GM12878 (cell line): ENCODE measurements at regions not wholly inside any gene's neighbourhood (a gene's known extent, or its start where the extent isn't known, plus 50 kb on each side); places are given as distances from the start of the nearest gene placed in this dataset.

Experiments used
- ATAC-seq: fragments of 200-7000 bp; cut with Tn5 transposase; 3 replicates; pipeline ENCODE4 v1.9.1; 2020; ENCODE audit warnings: mild to moderate bottlenecking, moderate library complexity
- BruUV-seq: library from RNA; stranded (reverse); fragments of 400-500 nt; replicated peaks from 2 replicates; lab custom pipeline; 2021; lab: Mats Ljungman, UMichigan
- CTCF ChIA-PET: fragments of 300-600 bp; sonication (Branson Sonifier 250); formaldehyde crosslinking; extraction: SDS; loops from one replicate; lab custom pipeline; 2021; ENCODE audit warnings: inconsistent platforms; lab: Yijun Ruan, JAX
- POLR2A ChIA-PET: fragments of 350-600 bp; formaldehyde crosslinking; extraction: SDS; loops from one replicate; lab custom pipeline; 2021; ENCODE audit warnings: inconsistent platforms; lab: Charles Lee
- RAD21 ChIA-PET: fragments of 300-600 bp; sonication (Branson Sonifier 250); formaldehyde crosslinking; loops from one replicate; lab custom pipeline; 2023; ENCODE audit warnings: antibody characterized with exemption; ENCODE audit not compliant: unreplicated experiment; lab: Charles Lee
- SMC1A ChIA-PET: fragments of 300-600 bp; sonication (Branson Sonifier 250); formaldehyde crosslinking; loops from one replicate; lab custom pipeline; 2023; ENCODE audit not compliant: unreplicated experiment, uncharacterized antibody; lab: Charles Lee
- DNase-seq: peaks from one replicate; pipeline ENCODE4 v3.0.0-alpha.2; 2011; ENCODE audit warnings: low read depth, low spot score
- FAIRE-seq: peaks from 3 replicates; lab custom pipeline; 2011; peaks lifted over from hg19 to GRCh38; lab: Jason Lieb, UNC
- H2AFZ ChIP-seq: 2 replicates; pipeline ENCODE4 v1.6.0; 2011; ENCODE audit warnings: low read depth, low read length, control low read depth; ENCODE audit not compliant: control insufficient read depth
- H3K27ac ChIP-seq: 2 replicates; pipeline ENCODE4 v1.5.1; 2011; ENCODE audit warnings: control low read depth; ENCODE audit not compliant: control insufficient read depth, insufficient read depth
- H3K27me3 ChIP-seq, 2 experiments: replicated peaks in 1 of 2; 2 replicates each; pipeline versions ENCODE4 v1.6.0 to v1.6.1; 2011; ENCODE audit warnings: low read length in 1 of 2; ENCODE audit not compliant: control insufficient read depth in 2 of 2, insufficient read depth in 2 of 2
- H3K36me3 ChIP-seq, 2 experiments: 2 replicates each; pipeline ENCODE4 v1.5.1; 2011; ENCODE audit warnings: low read length in 1 of 2; ENCODE audit not compliant: control insufficient read depth in 2 of 2, insufficient read depth in 2 of 2
- H3K4me1 ChIP-seq: 2 replicates; pipeline ENCODE4 v1.6.1; 2011; ENCODE audit warnings: mild to moderate bottlenecking, low read length, moderate library complexity, mixed read lengths; ENCODE audit not compliant: control insufficient read depth, insufficient read depth
- H3K4me2 ChIP-seq: 2 replicates; pipeline ENCODE4 v1.6.0; 2011; ENCODE audit warnings: control low read depth; ENCODE audit not compliant: control insufficient read depth, insufficient read depth
- H3K4me3 ChIP-seq: fragments of 200-600 bp; sonication (generic); 2 replicates; pipeline ENCODE4 v1.5.1; 2016
- H3K79me2 ChIP-seq: 2 replicates; pipeline ENCODE4 v1.6.0; 2011; ENCODE audit warnings: low read length; ENCODE audit not compliant: control insufficient read depth, insufficient read depth
- H3K9ac ChIP-seq: 2 replicates; pipeline ENCODE4 v1.8.0; 2011; ENCODE audit warnings: low read length, control low read depth, mixed read lengths; ENCODE audit not compliant: control insufficient read depth, insufficient read depth
- H3K9me3 ChIP-seq: replicated peaks from 3 replicates; pipeline ENCODE4 v1.5.1; 2011; ENCODE audit warnings: mild to moderate bottlenecking, low read length; ENCODE audit not compliant: control insufficient read depth, insufficient read depth
- H4K20me1 ChIP-seq: 2 replicates; pipeline ENCODE4 v1.6.0; 2011; ENCODE audit not compliant: control insufficient read depth, insufficient read depth
- CHD2 ChIP-seq: IDR thresholded peaks from 2 replicates; pipeline ENCODE4 v1.6.1; 2011; ENCODE audit warnings: low read depth, low read length, improper control_type of control experiment, borderline replicate concordance
- E2F4 ChIP-seq: IDR thresholded peaks from 2 replicates; pipeline ENCODE4 v1.6.1; 2012; ENCODE audit warnings: low read depth, low read length, improper control_type of control experiment
- ESRRA ChIP-seq: IDR thresholded peaks from 2 replicates; pipeline ENCODE4 v1.6.1; 2012; ENCODE audit warnings: mild to moderate bottlenecking, low read length, improper control_type of control experiment
- IRF5 ChIP-seq: fragments of 450-650 bp; IDR thresholded peaks from 2 replicates; pipeline ENCODE4 v1.6.1; 2017; ENCODE audit warnings: borderline replicate concordance
- MTA3 ChIP-seq: IDR thresholded peaks from 2 replicates; pipeline ENCODE4 v1.6.1; 2012; ENCODE audit warnings: low read length, inconsistent platforms, borderline replicate concordance
- RAD51 ChIP-seq: fragments of 450-650 bp; IDR thresholded peaks from 2 replicates; pipeline ENCODE4 v1.6.1; 2016; ENCODE audit warnings: moderate library complexity, mild to moderate bottlenecking, inconsistent platforms
- RUNX3 ChIP-seq: IDR thresholded peaks from 2 replicates; pipeline ENCODE4 v1.6.1; 2012; ENCODE audit warnings: low read length, inconsistent platforms
- SREBF2 ChIP-seq: IDR thresholded peaks from 2 replicates; pipeline ENCODE4 v1.6.1; 2012; ENCODE audit warnings: mild to moderate bottlenecking, low read length
- STAT1 ChIP-seq: fragments of 450-650 bp; conservative IDR thresholded peaks from 2 replicates; pipeline ENCODE4 v1.6.1; 2014; ENCODE audit warnings: antibody characterized with exemption, mild to moderate bottlenecking
- TCF12 ChIP-seq: IDR thresholded peaks from 2 replicates; pipeline ENCODE4 v1.6.1; 2011; ENCODE audit warnings: low read depth, mild to moderate bottlenecking, low read length
- TCF3 ChIP-seq: IDR thresholded peaks from 2 replicates; pipeline ENCODE4 v1.6.1; 2012; ENCODE audit warnings: low read depth, mild to moderate bottlenecking, low read length, borderline replicate concordance; ENCODE audit not compliant: insufficient read depth
- USF2 ChIP-seq: IDR thresholded peaks from 2 replicates; pipeline ENCODE4 v1.6.1; 2011; ENCODE audit warnings: low read depth, low read length, improper control_type of control experiment, borderline replicate concordance
- YBX1 ChIP-seq: fragments of 450-650 bp; IDR thresholded peaks from 2 replicates; pipeline ENCODE4 v1.6.1; 2016; ENCODE audit warnings: antibody characterized with exemption
- WGBS: methylation state at CpG from one replicate; pipeline ENCODE4 v1.1.6; 2016; ENCODE audit warnings: low lambda C conversion rate; ENCODE audit not compliant: insufficient replicate concordance, insufficient coverage; ENCODE audit errors: missing lambda C conversion rate; 5-methylcytosine and 5-hydroxymethylcytosine counted together
- in situ Hi-C: fragments of 300-500 bp; cut with MboI; formaldehyde crosslinking; loops from 9 replicates; pipeline ENCODE4 v1.14.3; 2018; ENCODE audit warnings: mixed read lengths
- intact Hi-C: fragments of 100-400 bp; cut with micrococcal nuclease; formaldehyde crosslinking; loops from one replicate; pipeline ENCODE4 v1.14.2; 2022; ENCODE audit not compliant: unreplicated experiment

GRCh38 chr13:55816976-55817601 lies 1323.6 kb upstream of the PRR20A start:
- Histone ChIP-seq H3K9ac (no peak overlapping the region), H3K27me3 (no peaks in the 10 kb centered on the region), H4K20me1 (no peaks in the 10 kb centered on the region), H2AFZ (no peak overlapping the region), H3K4me1 (no peaks in the 10 kb centered on the region), H3K9me3 (no peaks in the 10 kb centered on the region), H3K4me2 (no peak overlapping the region), H3K79me2 (no peaks in the 10 kb centered on the region), H3K27ac (no peak overlapping the region), H3K36me3 (no peaks in the 10 kb centered on the region), H3K4me3 (no peak overlapping the region)
- ChIA-PET POLR2A (no interaction called here), SMC1A (no interaction called here), RAD21 (no interaction called here), CTCF (no interaction called here)
- DNase-seq (no peak), ATAC-seq (no peak), FAIRE-seq (no peak)
- in situ Hi-C loops (no loop called here), intact Hi-C loops (no loop called here)
- TF ChIP-seq RAD51 (no peak), RUNX3 (no peak), CHD2 (no peak)
- 27% methylated on average over 1 of the region's 1 CpG for WGBS
- BruUV-seq, result no TSS peak

GRCh38 chr13:55820817-55821216 lies 1319.9 kb upstream of the PRR20A start:
- DNase-seq (no peak), FAIRE-seq (no peak), ATAC-seq (no peak)
- H3K4me3 ChIP-seq, result no peak overlapping the region
- no peaks in the 10 kb centered on the region for H3K79me2 ChIP-seq
- H2AFZ ChIP-seq, result no peak overlapping the region
- no peak for TF ChIP-seq USF2
- TF ChIP-seq ESRRA, result no peak
- no peak for TF ChIP-seq MTA3
- TF ChIP-seq TCF12, result no peak
- no peak for TF ChIP-seq TCF3
- no peak for TF ChIP-seq SREBF2
- TF ChIP-seq YBX1, result no peak
- no peak for TF ChIP-seq IRF5
- no peak for TF ChIP-seq STAT1
- TF ChIP-seq E2F4, result no peak
- SMC1A ChIA-PET, result no interaction called here
- CTCF ChIA-PET, result no interaction called here
- BruUV-seq, result no TSS peak
- no peaks in the 10 kb centered on the region for H3K27me3 ChIP-seq
- in situ Hi-C loops (no loop called here), intact Hi-C loops (no loop called here)
- H3K9me3 ChIP-seq, result no peaks in the 10 kb centered on the region
- no peak overlapping the region for H3K4me2 ChIP-seq
- WGBS, result 0% methylated on average over 2 of the region's 2 CpGs
- RAD21 ChIA-PET, result no interaction called here
- no peaks in the 10 kb centered on the region for H3K4me1 ChIP-seq
- no peak overlapping the region for H3K9ac ChIP-seq
- no peaks in the 10 kb centered on the region for H3K36me3 ChIP-seq
- POLR2A ChIA-PET, result no interaction called here
- H4K20me1 ChIP-seq, result no peaks in the 10 kb centered on the region
- no peak overlapping the region for H3K27ac ChIP-seq
